ENCODE measurements at regions not wholly inside any gene's neighbourhood (a gene's known extent, or its start where the extent isn't known, plus 50 kb on each side); places are given as distances from the start of the nearest gene placed in this dataset.

DNA sequence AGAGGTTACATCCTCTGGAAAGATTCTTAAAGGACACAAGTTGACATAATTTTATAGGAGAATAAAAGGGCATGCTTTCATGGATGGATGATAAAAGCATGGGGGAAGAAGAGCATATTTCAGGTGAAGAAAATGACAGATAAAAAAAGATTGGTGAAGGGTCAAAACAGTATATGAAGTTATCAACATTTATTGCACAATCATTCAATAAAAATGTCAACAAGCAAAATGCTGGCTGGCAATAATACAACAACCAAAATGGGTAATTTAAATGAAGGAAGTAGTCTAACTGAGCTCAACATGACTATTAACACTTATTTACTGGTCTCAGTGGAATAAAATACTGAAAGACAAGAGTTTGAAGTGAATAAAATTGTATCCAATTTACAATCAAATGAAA is 696.7 kb downstream of the SQOR start:
- H3K27me3 ChIP-seq (ENCODE audit: insufficient read depth, low read depth, severe bottlenecking) = no peaks in the 10 kb centered on the region
- TF ChIP-seq, protein P1, sequence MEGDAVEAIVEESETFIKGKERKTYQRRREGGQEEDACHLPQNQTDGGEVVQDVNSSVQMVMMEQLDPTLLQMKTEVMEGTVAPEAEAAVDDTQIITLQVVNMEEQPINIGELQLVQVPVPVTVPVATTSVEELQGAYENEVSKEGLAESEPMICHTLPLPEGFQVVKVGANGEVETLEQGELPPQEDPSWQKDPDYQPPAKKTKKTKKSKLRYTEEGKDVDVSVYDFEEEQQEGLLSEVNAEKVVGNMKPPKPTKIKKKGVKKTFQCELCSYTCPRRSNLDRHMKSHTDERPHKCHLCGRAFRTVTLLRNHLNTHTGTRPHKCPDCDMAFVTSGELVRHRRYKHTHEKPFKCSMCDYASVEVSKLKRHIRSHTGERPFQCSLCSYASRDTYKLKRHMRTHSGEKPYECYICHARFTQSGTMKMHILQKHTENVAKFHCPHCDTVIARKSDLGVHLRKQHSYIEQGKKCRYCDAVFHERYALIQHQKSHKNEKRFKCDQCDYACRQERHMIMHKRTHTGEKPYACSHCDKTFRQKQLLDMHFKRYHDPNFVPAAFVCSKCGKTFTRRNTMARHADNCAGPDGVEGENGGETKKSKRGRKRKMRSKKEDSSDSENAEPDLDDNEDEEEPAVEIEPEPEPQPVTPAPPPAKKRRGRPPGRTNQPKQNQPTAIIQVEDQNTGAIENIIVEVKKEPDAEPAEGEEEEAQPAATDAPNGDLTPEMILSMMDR (IDR thresholded peaks at IDR 0.05; ENCODE audit: low read depth, low read length) = no peak
- no peaks in the 10 kb centered on the region for H3K9me3 ChIP-seq (ENCODE audit: severe bottlenecking)
- H3K36me3 ChIP-seq = no peaks in the 10 kb centered on the region
- H3K27ac ChIP-seq = no peak overlapping the region
- H3K4me3 ChIP-seq (ENCODE audit: low read depth, low read length) = no peak overlapping the region
- DNase-seq = no peak

DNA sequence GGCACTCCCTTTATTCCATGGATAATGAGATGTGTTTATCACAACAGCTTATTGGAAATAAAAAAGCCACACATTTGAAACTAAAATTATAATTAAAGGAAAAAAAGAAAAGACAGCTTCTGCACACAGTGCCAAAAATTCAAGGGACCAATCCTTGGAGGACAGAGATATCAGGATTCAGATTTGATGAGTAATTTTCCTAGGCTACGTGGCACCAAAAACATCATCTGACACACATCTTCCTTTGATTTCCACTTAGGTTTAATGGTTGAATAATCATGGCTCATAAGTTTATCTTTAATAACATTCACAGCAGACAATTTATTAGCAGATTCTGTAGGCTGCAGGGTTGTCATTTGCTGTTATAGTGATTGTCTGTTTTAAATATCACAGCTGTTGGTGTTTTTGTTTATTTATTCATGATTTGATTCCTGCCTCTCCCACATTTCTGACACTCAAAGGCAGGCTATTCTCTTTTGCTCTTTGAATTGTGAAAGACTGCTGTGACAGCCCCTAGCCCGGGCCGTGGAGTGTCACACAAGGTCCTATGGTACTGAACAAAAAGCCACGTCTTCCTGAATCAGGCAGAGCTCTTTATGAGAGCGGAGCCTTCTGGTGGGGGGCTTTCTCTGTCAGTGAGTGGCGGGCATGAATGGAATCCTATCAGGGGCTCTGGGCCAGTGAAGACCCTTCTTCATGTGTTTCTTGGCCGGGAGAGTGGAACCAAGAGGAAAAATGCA is 708.5 kb downstream of the SQOR start:
- DNase-seq = no peak
- no peak overlapping the region for H3K4me3 ChIP-seq (ENCODE audit: low read depth, low read length)
- H3K9me3 ChIP-seq (ENCODE audit: severe bottlenecking) = no peaks in the 10 kb centered on the region
- TF ChIP-seq, protein P1 (IDR thresholded peaks at IDR 0.05; ENCODE audit: low read depth, low read length) = no peak
- H3K27ac ChIP-seq = peak overlapping the region; percentile 48
- H3K27me3 ChIP-seq (ENCODE audit: insufficient read depth, low read depth, severe bottlenecking) = no peaks in the 10 kb centered on the region
- H3K36me3 ChIP-seq = no peaks in the 10 kb centered on the region

DNA sequence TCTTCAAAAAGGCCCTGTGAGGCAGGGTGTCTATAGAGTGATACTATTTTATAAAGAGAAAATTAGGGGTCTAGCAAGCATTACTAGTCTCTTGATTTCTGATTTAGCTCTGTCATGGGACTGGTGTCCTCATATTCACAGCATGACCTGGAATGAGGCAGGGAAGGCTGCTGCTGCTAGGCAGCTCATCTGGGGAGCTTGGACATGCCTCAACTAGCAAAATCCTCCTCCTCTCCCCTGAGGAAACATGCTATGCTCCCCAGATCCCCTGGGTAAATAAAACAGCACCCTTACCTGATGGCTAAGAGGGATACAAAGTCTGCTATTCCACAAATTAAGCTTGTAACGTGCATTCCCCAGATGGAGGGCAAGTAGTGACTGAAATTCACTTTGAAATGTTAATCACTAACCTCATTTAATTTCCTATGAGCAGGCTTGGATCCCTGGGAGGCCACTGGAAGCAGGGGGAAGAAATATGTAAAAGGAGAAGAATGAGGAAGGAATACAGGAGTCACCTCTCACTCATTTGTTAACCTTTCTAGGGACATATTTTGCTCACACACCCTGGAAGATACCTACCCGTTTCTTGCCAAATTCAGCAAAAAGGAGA is 709.4 kb downstream of the SQOR start:
- DNase-seq = peak; percentile 56
- Histone ChIP-seq H3K27ac (peak overlapping the region; percentile 48), H3K36me3 (no peaks in the 10 kb centered on the region)

GRCh38 chr15:46344915-46345314 is 710.1 kb downstream of the SQOR start:
- H3K27ac ChIP-seq = peak overlapping the region; percentile 48
- DNase-seq = no peak

More for the DNA sequence above, 709.4 kb downstream of the SQOR start:
- no peaks in the 10 kb centered on the region for H3K9me3 ChIP-seq (ENCODE audit: severe bottlenecking)
- H3K4me3 ChIP-seq (ENCODE audit: low read depth, low read length) = no peak overlapping the region
- TF ChIP-seq, protein P1 (IDR thresholded peaks at IDR 0.05; ENCODE audit: low read depth, low read length) = no peak
- H3K27me3 ChIP-seq (ENCODE audit: insufficient read depth, low read depth, severe bottlenecking) = no peaks in the 10 kb centered on the region

GRCh38 chr15:46354443-46354842 is 719.6 kb downstream of the SQOR start:
- no peak for DNase-seq
- H3K27ac ChIP-seq = no peak overlapping the region
- no peaks in the 10 kb centered on the region for H3K9me3 ChIP-seq (ENCODE audit: severe bottlenecking)
- no peak overlapping the region for H3K4me3 ChIP-seq (ENCODE audit: low read depth, low read length)
- no peaks in the 10 kb centered on the region for H3K27me3 ChIP-seq (ENCODE audit: insufficient read depth, low read depth, severe bottlenecking)
- no peaks in the 10 kb centered on the region for H3K36me3 ChIP-seq
- TF ChIP-seq, protein P1 (IDR thresholded peaks at IDR 0.05; ENCODE audit: low read depth, low read length) = 0 out of 2 replicates have a peak, but pooled peaks have one; percentile 11

More at GRCh38 chr15:46344915-46345314, 710.1 kb downstream of the SQOR start:
- Histone ChIP-seq H3K36me3 (no peaks in the 10 kb centered on the region), H3K4me3 (ENCODE audit: low read depth, low read length) (no peak overlapping the region), H3K27me3 (ENCODE audit: insufficient read depth, low read depth, severe bottlenecking) (no peaks in the 10 kb centered on the region), H3K9me3 (ENCODE audit: severe bottlenecking) (no peaks in the 10 kb centered on the region)
- TF ChIP-seq, protein P1 (IDR thresholded peaks at IDR 0.05; ENCODE audit: low read depth, low read length) = no peak

All from WERI-Rb-1 (cell line).